ENCODE measurements at regions not wholly inside any gene's neighbourhood (a gene's known extent, or its start where the extent isn't known, plus 50 kb on each side); places are given as distances from the start of the nearest gene placed in this dataset.

- TF ChIP-seq EZH2 (IDR thresholded peaks at IDR 0.05; ENCODE audit: borderline replicate concordance, low read length) = no peak
- no peak for TF ChIP-seq CTCF (conservative IDR thresholded peaks at IDR 0.05 in 1 of 2, IDR thresholded peaks at IDR 0.05 in 1 of 2; ENCODE audit: extremely low read depth in 1 of 2, insufficient read depth in 1 of 2, low read depth in 1 of 2, low read length in 2 of 2)
These were observed 49.9 kb upstream of the THY1 start for GRCh38 chr11:119472856-119473222.

All from mammary epithelial cell (primary cell).